KMS-11 (cell line): ENCODE measurements at regions not wholly inside any gene's neighbourhood (a gene's known extent, or its start where the extent isn't known, plus 50 kb on each side); places are given as distances from the start of the nearest gene placed in this dataset.

Experiments used
- H2AFZ ChIP-seq: fragments of 200-600 bp; sonication (generic); 2 replicates; pipeline ENCODE4 v1.6.1; 2016; ENCODE audit warnings: antibody characterized with exemption, mixed run types, low read depth
- H3K27ac ChIP-seq: fragments of 200-600 bp; sonication (generic); 2 replicates; pipeline ENCODE4 v1.6.1; 2016; ENCODE audit warnings: mild to moderate bottlenecking, mixed run types
- H3K27me3 ChIP-seq: fragments of 200-600 bp; sonication (generic); 2 replicates; pipeline ENCODE4 v1.6.1; 2017; ENCODE audit warnings: mild to moderate bottlenecking, low read depth, mixed run types, moderate library complexity; ENCODE audit not compliant: insufficient read depth
- H3K36me3 ChIP-seq: fragments of 200-600 bp; sonication (generic); 2 replicates; pipeline ENCODE4 v1.6.1; 2017; ENCODE audit warnings: mild to moderate bottlenecking, mixed run types; ENCODE audit not compliant: insufficient read depth
- H3K4me1 ChIP-seq: fragments of 200-600 bp; sonication (generic); 2 replicates; pipeline ENCODE4 v1.6.1; 2016; ENCODE audit warnings: mild to moderate bottlenecking, low read depth, mixed run types; ENCODE audit not compliant: poor library complexity, severe bottlenecking
- H3K4me2 ChIP-seq: fragments of 200-600 bp; sonication (generic); 2 replicates; pipeline ENCODE4 v1.7.0; 2016; ENCODE audit warnings: mild to moderate bottlenecking, mixed run types
- H3K4me3 ChIP-seq: fragments of 200-600 bp; sonication (generic); IDR thresholded peaks from 2 replicates; pipeline ENCODE4 v1.6.1; 2017; ENCODE audit warnings: low read depth, low read length, mixed read lengths; ENCODE audit not compliant: insufficient read depth
- H3K79me2 ChIP-seq: fragments of 200-600 bp; sonication (generic); 2 replicates; pipeline ENCODE4 v1.6.1; 2016; ENCODE audit warnings: low read depth, mixed run types; ENCODE audit not compliant: insufficient read depth
- H3K9ac ChIP-seq: fragments of 200-600 bp; sonication (generic); 2 replicates; pipeline ENCODE4 v1.6.1; 2016; ENCODE audit warnings: mild to moderate bottlenecking, mixed run types
- H4K20me1 ChIP-seq: fragments of 200-600 bp; sonication (generic); 2 replicates; pipeline ENCODE4 v1.6.1; 2016; ENCODE audit warnings: mild to moderate bottlenecking, mixed run types; ENCODE audit not compliant: insufficient read depth
- CTCF ChIP-seq: fragments of 200-600 bp; sonication (generic); conservative IDR thresholded peaks from 2 replicates; pipeline ENCODE4 v1.6.1; 2017; ENCODE audit warnings: low read depth, mild to moderate bottlenecking, antibody characterized with exemption, low read length, moderate library complexity, mixed read lengths

- no peak overlapping the region for H3K4me2 ChIP-seq
- TF ChIP-seq CTCF: no peak
- H3K9ac ChIP-seq: no peak overlapping the region
- H4K20me1 ChIP-seq: no peaks in the 10 kb centered on the region
- no peak overlapping the region for H3K27ac ChIP-seq
- no peaks in the 10 kb centered on the region for H3K27me3 ChIP-seq
- no peaks in the 10 kb centered on the region for H3K36me3 ChIP-seq
- no peak overlapping the region for H2AFZ ChIP-seq
- H3K79me2 ChIP-seq: no peaks in the 10 kb centered on the region
- no peaks in the 10 kb centered on the region for H3K4me1 ChIP-seq
- H3K4me3 ChIP-seq: no peak overlapping the region
These were observed 336.1 kb upstream of the THBS1 start for GRCh38 chr15:39244776-39245175.

- H3K4me3 ChIP-seq: no peak overlapping the region
- H3K27me3 ChIP-seq: no peaks in the 10 kb centered on the region
- H3K36me3 ChIP-seq: no peaks in the 10 kb centered on the region
- no peak for TF ChIP-seq CTCF
- H2AFZ ChIP-seq: no peak overlapping the region
- H4K20me1 ChIP-seq: no peaks in the 10 kb centered on the region
- H3K9ac ChIP-seq: no peak overlapping the region
- H3K4me1 ChIP-seq: no peaks in the 10 kb centered on the region
- H3K27ac ChIP-seq: no peak overlapping the region
- H3K79me2 ChIP-seq: no peaks in the 10 kb centered on the region
- no peak overlapping the region for H3K4me2 ChIP-seq
These were observed 334.4 kb upstream of the THBS1 start for GRCh38 chr15:39246523-39246922.

- no peak overlapping the region for H3K4me2 ChIP-seq
- H3K4me3 ChIP-seq: no peak overlapping the region
- no peak for TF ChIP-seq CTCF
- H3K27me3 ChIP-seq: no peaks in the 10 kb centered on the region
- no peak overlapping the region for H3K9ac ChIP-seq
- no peak overlapping the region for H3K27ac ChIP-seq
- H3K4me1 ChIP-seq: no peaks in the 10 kb centered on the region
- H4K20me1 ChIP-seq: no peaks in the 10 kb centered on the region
- no peaks in the 10 kb centered on the region for H3K79me2 ChIP-seq
- no peak overlapping the region for H2AFZ ChIP-seq
- no peaks in the 10 kb centered on the region for H3K36me3 ChIP-seq
These were observed 333.3 kb upstream of the THBS1 start for GRCh38 chr15:39247574-39247973.

GRCh38 chr15:39248204-39248603, 332.7 kb upstream of the THBS1 start:
- TF ChIP-seq CTCF: no peak
- Histone ChIP-seq H4K20me1 (no peaks in the 10 kb centered on the region), H3K9ac (no peak overlapping the region), H2AFZ (no peak overlapping the region), H3K27me3 (no peaks in the 10 kb centered on the region), H3K4me3 (no peak overlapping the region), H3K27ac (no peak overlapping the region), H3K36me3 (no peaks in the 10 kb centered on the region), H3K4me2 (no peak overlapping the region), H3K4me1 (no peaks in the 10 kb centered on the region), H3K79me2 (no peaks in the 10 kb centered on the region)

- Histone ChIP-seq H2AFZ (no peak overlapping the region), H3K27me3 (no peaks in the 10 kb centered on the region), H3K4me1 (no peaks in the 10 kb centered on the region), H3K4me3 (no peak overlapping the region), H3K9ac (no peak overlapping the region), H4K20me1 (no peaks in the 10 kb centered on the region), H3K4me2 (no peak overlapping the region), H3K27ac (no peak overlapping the region), H3K79me2 (no peaks in the 10 kb centered on the region), H3K36me3 (no peaks in the 10 kb centered on the region)
- TF ChIP-seq CTCF: no peak
These were observed 330.9 kb upstream of the THBS1 start for GRCh38 chr15:39250001-39250400.
